ENCODE measurements at regions not wholly inside any gene's neighbourhood (a gene's known extent, or its start where the extent isn't known, plus 50 kb on each side); places are given as distances from the start of the nearest gene placed in this dataset.

- no peak for ATAC-seq
- TF ChIP-seq CTCF (IDR thresholded peaks at IDR 0.05): no peak
- Histone ChIP-seq H3K4me1 (no peaks in the 10 kb centered on the region), H3K36me3 (no peaks in the 10 kb centered on the region), H3K9me3 (no peaks in the 10 kb centered on the region), H3K4me3 (no peak overlapping the region), H3K27ac (no peak overlapping the region), H3K27me3 (no peaks in the 10 kb centered on the region)
- intact Hi-C loops (cut with DNase I): no loop called here
- DNase-seq: no peak
These were observed 492.1 kb upstream of the SLC39A10 start for GRCh38 chr2:195164930-195165329.

DNA sequence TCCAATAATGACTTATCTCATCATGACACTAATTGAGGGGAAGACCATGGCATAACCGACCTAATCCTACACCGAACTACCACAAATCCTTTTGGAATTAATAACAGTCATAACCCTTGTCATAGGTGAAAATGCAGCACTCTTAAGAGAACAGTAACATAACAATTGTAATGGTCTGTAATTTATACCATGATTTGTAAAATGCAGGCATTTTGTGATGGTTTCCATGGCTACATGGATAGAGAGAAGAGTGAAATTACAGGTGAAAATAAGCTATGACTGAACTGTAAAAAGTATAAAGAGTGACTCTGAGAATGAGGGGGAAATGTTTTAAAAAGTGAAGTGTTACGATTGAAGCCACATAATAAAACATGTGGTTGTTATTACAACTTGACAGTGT lies 494.1 kb upstream of the SLC39A10 start:
- intact Hi-C loops (cut with DNase I): no loop called here

GRCh38 chr2:195162194-195162593 lies 494.8 kb upstream of the SLC39A10 start:
- Histone ChIP-seq H3K4me3 (no peak overlapping the region), H3K27ac (no peak overlapping the region), H3K4me1 (no peaks in the 10 kb centered on the region), H3K36me3 (peaks cover 0 to 4% of the 10 kb centered on the region in 2 donors), H3K9me3 (no peaks in the 10 kb centered on the region), H3K27me3 (no peaks in the 10 kb centered on the region)
- TF ChIP-seq CTCF (IDR thresholded peaks at IDR 0.05): no peak
- DNase-seq (no peak), ATAC-seq (no peak)
- intact Hi-C loops (cut with DNase I): no loop called here

More for the DNA sequence above, 494.1 kb upstream of the SLC39A10 start:
- DNase-seq: no peak
- ATAC-seq: no peak
- H3K27ac ChIP-seq: no peak overlapping the region
- peaks cover 0 to 4% of the 10 kb centered on the region in 2 donors for H3K36me3 ChIP-seq
- H3K27me3 ChIP-seq: no peaks in the 10 kb centered on the region
- no peaks in the 10 kb centered on the region for H3K4me1 ChIP-seq
- H3K9me3 ChIP-seq: no peaks in the 10 kb centered on the region
- H3K4me3 ChIP-seq: no peak overlapping the region
- no peak for TF ChIP-seq CTCF (IDR thresholded peaks at IDR 0.05)

DNA sequence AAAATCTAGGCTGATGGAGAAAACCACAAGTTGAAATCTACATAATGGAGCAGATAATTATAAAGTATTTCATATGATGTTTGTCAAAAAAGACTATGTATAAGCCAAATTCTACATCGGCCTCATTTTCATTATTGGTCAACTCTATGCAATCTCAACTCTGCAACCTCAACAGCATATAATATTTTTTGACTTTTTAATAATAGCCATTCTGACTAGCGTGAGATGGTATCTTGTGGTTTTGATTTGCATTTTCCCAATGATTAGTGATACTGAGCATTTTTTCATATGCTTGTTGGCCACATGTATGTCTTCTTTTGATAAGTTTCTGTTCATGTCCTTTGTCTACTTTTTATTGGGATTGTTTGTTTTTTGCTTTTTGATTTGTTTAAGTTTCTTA lies 496.1 kb upstream of the SLC39A10 start:
- no peak for DNase-seq
- H3K4me1 ChIP-seq: no peaks in the 10 kb centered on the region
- no peak overlapping the region for H3K27ac ChIP-seq
- TF ChIP-seq CTCF (IDR thresholded peaks at IDR 0.05): no peak
- H3K4me3 ChIP-seq: no peak overlapping the region
- H3K9me3 ChIP-seq: no peaks in the 10 kb centered on the region
- intact Hi-C loops (cut with DNase I): no loop called here
- ATAC-seq: no peak
- H3K36me3 ChIP-seq: peaks cover 0 to 4% of the 10 kb centered on the region in 2 donors
- H3K27me3 ChIP-seq: no peaks in the 10 kb centered on the region

GRCh38 chr2:195151711-195152110 lies 505.3 kb upstream of the SLC39A10 start:
- no peak for TF ChIP-seq CTCF (IDR thresholded peaks at IDR 0.05)
- Histone ChIP-seq H3K27ac (no peak overlapping the region), H3K36me3 (no peaks in the 10 kb centered on the region), H3K4me3 (no peak overlapping the region), H3K9me3 (no peaks in the 10 kb centered on the region), H3K27me3 (no peaks in the 10 kb centered on the region), H3K4me1 (no peaks in the 10 kb centered on the region)
- DNase-seq (no peak), ATAC-seq (no peak)
- intact Hi-C loops (cut with DNase I): no loop called here

Data from left lung (tissue), 4 donors.